ENCODE measurements at regions not wholly inside any gene's neighbourhood (a gene's known extent, or its start where the extent isn't known, plus 50 kb on each side); places are given as distances from the start of the nearest gene placed in this dataset.

GRCh38 chr12:83451189-83451588, 764.5 kb downstream of the TMTC2 start:
- ChIA-PET POLR2A (no interaction called here), CTCF (no interaction called here)
- Histone ChIP-seq H3K4me3 (ENCODE audit: low read depth, low read length) (no peak overlapping the region), H3K9me3 (ENCODE audit: control insufficient read depth, insufficient read depth, low read depth, low read length) (no peaks in the 10 kb centered on the region), H3K4me1 (ENCODE audit: control insufficient read depth, insufficient read depth, low read length) (no peaks in the 10 kb centered on the region), H3K36me3 (ENCODE audit: control insufficient read depth in 2 of 2, insufficient read depth in 1 of 2, low read length in 2 of 2) (no peaks in the 10 kb centered on the region), H3K27ac (ENCODE audit: extremely low read depth, low read depth, low read length) (no peak overlapping the region)
- no peak for TF ChIP-seq ZNF302 (tag by site-specific recombination; IDR thresholded peaks at IDR 0.05; ENCODE audit: low read depth)
- no peak for TF ChIP-seq ZNF530 (tag by site-specific recombination; IDR thresholded peaks at IDR 0.05; ENCODE audit: low read depth)
- no peak for TF ChIP-seq PRDM4 (tag by site-specific recombination; IDR thresholded peaks at IDR 0.05)
- TF ChIP-seq ZNF792 (tag by site-specific recombination; IDR thresholded peaks at IDR 0.05) = no peak
- TF ChIP-seq ZNF548 (tag by site-specific recombination; IDR thresholded peaks at IDR 0.05) = no peak
- no peak for TF ChIP-seq BCL11B (tag by site-specific recombination; IDR thresholded peaks at IDR 0.05; ENCODE audit: low read depth)
- no peak for TF ChIP-seq MZF1 (tag by site-specific recombination; IDR thresholded peaks at IDR 0.05; ENCODE audit: borderline replicate concordance)
- TF ChIP-seq GFI1B (tag by site-specific recombination; IDR thresholded peaks at IDR 0.05) = no peak
- TF ChIP-seq GLI4 (tag by site-specific recombination; IDR thresholded peaks at IDR 0.05) = no peak
- no peak for TF ChIP-seq EGR2 (tag by site-specific recombination; IDR thresholded peaks at IDR 0.05; ENCODE audit: low read depth)
- no peak for TF ChIP-seq SCRT1 (tag by site-specific recombination; IDR thresholded peaks at IDR 0.05; ENCODE audit: borderline replicate concordance)
- no peak for TF ChIP-seq ZNF585B (tag by site-specific recombination; IDR thresholded peaks at IDR 0.05)
- no peak for TF ChIP-seq IKZF3 (tag by site-specific recombination; IDR thresholded peaks at IDR 0.05)
- TF ChIP-seq KLF17 (tag by site-specific recombination; IDR thresholded peaks at IDR 0.05) = no peak

- TF ChIP-seq ZNF146 (tag by site-specific recombination; IDR thresholded peaks at IDR 0.05) (no peak), ZFP41 (tag by site-specific recombination; IDR thresholded peaks at IDR 0.05; ENCODE audit: borderline replicate concordance) (no peak), ZNF214 (tag by site-specific recombination; IDR thresholded peaks at IDR 0.05; ENCODE audit: borderline replicate concordance) (no peak), ZNF623 (tag by site-specific recombination; IDR thresholded peaks at IDR 0.05) (no peak), ZSCAN5A (tag by site-specific recombination; IDR thresholded peaks at IDR 0.05) (no peak), WT1 (tag by site-specific recombination; IDR thresholded peaks at IDR 0.05) (no peak), ZNF768 (tag by site-specific recombination; IDR thresholded peaks at IDR 0.05) (no peak), SP2 (tag by site-specific recombination; IDR thresholded peaks at IDR 0.05) (no peak), ZNF600 (tag by site-specific recombination; IDR thresholded peaks at IDR 0.05) (no peak), ZNF426 (tag by site-specific recombination; IDR thresholded peaks at IDR 0.05) (no peak), ZBTB6 (tag by site-specific recombination; IDR thresholded peaks at IDR 0.05) (no peak), HOXD13 (CRISPR knock-in tag; IDR thresholded peaks at IDR 0.05; ENCODE audit: borderline replicate concordance) (no peak), ATF2 (tag by site-specific recombination; IDR thresholded peaks at IDR 0.05; ENCODE audit: low read depth) (no peak), HOXC10 (CRISPR knock-in tag; IDR thresholded peaks at IDR 0.05) (no peak)
- H3K9me3 ChIP-seq (ENCODE audit: control insufficient read depth, insufficient read depth, low read depth, low read length) = no peaks in the 10 kb centered on the region
- no peak overlapping the region for H3K27ac ChIP-seq (ENCODE audit: extremely low read depth, low read depth, low read length)
- no peaks in the 10 kb centered on the region for H3K4me1 ChIP-seq (ENCODE audit: control insufficient read depth, insufficient read depth, low read length)
- ChIA-PET CTCF (interaction anchor here (0.6 kb wide), 2 partner anchors 613 to 748 kb away, joined by 3 to 5 read pairs; no protein-coding TSS in a partner anchor), POLR2A (no interaction called here)
- H3K4me3 ChIP-seq (ENCODE audit: low read depth, low read length) = no peak overlapping the region
- no peaks in the 10 kb centered on the region for H3K36me3 ChIP-seq (ENCODE audit: control insufficient read depth in 2 of 2, insufficient read depth in 1 of 2, low read length in 2 of 2)
These were observed 747.9 kb downstream of the TMTC2 start for GRCh38 chr12:83434600-83434999.
